ENCODE measurements at regions not wholly inside any gene's neighbourhood (a gene's known extent, or its start where the extent isn't known, plus 50 kb on each side); places are given as distances from the start of the nearest gene placed in this dataset.

- no peak for TF ChIP-seq CTCF (conservative IDR thresholded peaks at IDR 0.05; ENCODE audit: low read length)
- TF ChIP-seq EZH2phosphoT487 (IDR thresholded peaks at IDR 0.05; ENCODE audit: borderline replicate concordance), result no peak
These were observed 431.2 kb downstream of the METTL15 start for GRCh38 chr11:28539239-28540030.

Data from Loucy (cell line).